GM21515 (cell line): ENCODE measurements at regions not wholly inside any gene's neighbourhood (a gene's known extent, or its start where the extent isn't known, plus 50 kb on each side); places are given as distances from the start of the nearest gene placed in this dataset.
"Not testable (repeated sequence)": the region's sequence is repeated elsewhere in the genome, so short reads cannot be mapped to it uniquely, and the experiment has no call there.

Source experiments
- ATAC-seq: cut with Tn5 transposase; IDR thresholded peaks from one replicate; pipeline ENCODE4 v1.9.1; 2021; ENCODE audit not compliant: unreplicated experiment

GRCh38 chr6:25150863-25151262 is 128.3 kb upstream of the CARMIL1 start:
- ATAC-seq = no peak

DNA sequence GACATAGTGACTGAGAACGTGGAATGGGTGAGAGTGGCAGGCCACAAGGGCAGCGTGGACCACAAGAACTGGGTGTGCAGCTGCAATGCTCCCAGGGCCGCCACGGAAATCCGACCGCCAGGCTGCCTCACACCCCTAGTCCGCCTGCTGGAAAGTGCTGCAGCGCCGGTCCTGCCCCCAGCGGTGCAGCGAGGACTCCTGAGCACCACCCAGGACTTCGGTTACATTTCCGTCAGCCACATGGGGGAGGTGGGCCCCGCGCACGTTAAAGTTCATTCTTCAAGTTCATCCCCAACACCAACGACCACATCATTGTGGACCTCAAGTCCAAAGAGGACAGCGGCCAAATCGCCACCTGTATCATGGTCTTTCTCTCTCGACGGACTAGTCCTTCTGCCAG is 126.1 kb upstream of the CARMIL1 start:
- no peak for ATAC-seq

DNA sequence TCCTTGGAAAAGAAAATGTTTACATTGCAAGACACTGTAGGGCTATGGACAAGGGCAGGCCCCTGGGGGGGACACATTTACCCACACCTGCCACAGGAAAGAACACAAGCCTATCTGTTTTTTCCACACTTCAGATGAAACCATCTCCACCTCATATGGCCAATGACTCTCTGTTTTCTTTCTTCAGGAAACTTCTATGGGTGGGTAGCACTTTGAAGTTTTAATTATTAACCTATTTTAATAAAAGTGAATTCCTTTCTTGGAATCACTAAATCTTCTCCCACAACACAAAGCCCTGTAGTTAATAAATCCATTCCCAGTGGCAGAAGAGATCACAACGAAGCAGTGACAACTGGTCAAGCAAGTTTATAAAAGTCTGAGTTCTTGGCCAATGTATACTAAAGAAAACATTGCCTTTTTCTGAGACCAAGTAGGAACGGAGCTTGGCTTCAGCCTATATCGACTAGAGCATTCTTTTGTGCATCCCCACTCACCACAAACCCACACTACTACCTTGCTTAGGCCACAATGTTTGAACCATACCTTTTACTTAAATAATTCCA is 125.1 kb upstream of the CARMIL1 start:
- ATAC-seq = no peak

GRCh38 chr6:25155211-25155610 is 124.0 kb upstream of the CARMIL1 start:
- no peak for ATAC-seq

- ATAC-seq = no peak
These were observed 123.1 kb upstream of the CARMIL1 start for GRCh38 chr6:25156123-25156522.

DNA sequence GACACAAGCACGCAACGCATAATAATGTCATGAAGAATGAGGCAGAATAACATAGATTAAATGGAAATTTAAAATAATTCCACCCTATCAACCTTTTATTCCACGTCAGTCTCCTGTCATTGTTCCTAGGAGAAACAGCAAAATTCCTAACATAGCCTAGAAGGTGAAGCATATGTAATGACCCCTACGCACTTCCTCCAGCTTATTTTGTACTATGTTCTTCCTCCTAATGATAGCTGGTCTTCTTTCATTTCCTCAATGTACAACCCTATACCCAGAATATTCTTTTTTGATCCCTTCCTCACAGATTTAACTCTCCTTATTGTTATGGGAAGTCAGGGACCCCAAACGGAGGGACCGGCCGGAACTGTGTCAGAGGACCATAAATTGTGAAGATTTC is 122.0 kb upstream of the CARMIL1 start:
- no peak for ATAC-seq

- no peak for ATAC-seq
These were observed 121.3 kb upstream of the CARMIL1 start for GRCh38 chr6:25157842-25158241.

DNA sequence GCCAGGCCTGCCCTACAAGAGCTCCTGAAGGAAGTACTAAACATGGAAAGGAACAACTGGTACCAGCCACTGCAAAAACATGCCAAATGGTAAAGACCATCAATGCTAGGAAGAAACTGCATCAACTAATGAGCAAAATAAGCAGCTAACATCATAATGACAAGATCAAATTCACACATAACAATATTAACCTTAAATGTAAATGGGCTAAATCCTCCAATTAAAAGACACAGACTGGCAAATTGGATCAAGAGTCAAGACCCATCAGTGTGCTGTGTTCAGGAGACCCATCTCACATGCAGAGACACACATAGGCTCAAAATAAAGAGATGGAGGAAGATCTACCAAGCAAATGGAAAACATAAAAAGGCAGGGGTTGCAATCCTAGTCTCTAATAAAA is 119.0 kb upstream of the CARMIL1 start:
- ATAC-seq = not testable (repeated sequence)

GRCh38 chr6:25165177-25165576 is 114.0 kb upstream of the CARMIL1 start:
- ATAC-seq = no peak

DNA sequence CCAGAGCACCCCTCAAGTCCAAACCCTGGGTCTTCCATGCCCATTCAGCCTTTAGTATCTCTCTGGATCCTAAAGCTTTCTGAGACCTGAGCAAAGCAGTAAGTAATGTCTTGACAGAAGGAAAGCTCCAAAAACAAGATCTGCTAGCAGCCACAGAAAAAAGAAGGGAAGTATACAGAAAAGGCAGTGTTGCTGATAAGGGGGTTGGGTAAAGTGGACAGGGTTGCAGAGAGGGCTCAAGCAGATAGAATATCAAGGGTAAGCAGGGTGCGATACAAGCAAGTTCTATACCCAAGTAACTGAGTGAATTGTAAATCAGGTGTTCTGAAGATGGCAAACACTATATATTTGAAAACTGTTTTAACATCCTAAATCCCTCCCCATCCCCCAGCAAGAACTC is 113.4 kb upstream of the CARMIL1 start:
- ATAC-seq = no peak

GRCh38 chr6:25166955-25167748 is 112.0 kb upstream of the CARMIL1 start:
- no peak for ATAC-seq

GRCh38 chr6:25167961-25168360 is 111.2 kb upstream of the CARMIL1 start:
- ATAC-seq = no peak

DNA sequence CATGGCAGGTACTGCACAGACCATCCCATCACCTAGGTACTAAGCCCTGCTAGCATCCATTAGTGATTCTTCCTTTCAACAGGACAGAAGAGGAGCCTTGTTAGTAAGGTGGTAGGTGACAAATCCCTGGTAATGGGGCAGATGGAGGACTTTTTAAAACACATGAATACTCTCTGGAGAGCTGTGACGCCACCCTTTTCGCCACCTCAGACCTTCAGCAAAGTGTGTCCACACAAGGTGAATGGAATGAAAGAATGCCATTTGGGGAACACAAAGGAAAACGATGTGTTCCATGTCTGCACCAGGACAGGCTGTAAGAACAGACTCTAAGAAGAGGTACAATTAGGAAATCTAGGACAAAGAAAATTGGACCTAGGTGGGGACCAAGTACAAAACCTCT is 110.5 kb upstream of the CARMIL1 start:
- ATAC-seq = no peak

- ATAC-seq = no peak
These were observed 109.6 kb upstream of the CARMIL1 start for GRCh38 chr6:25169553-25169952.

DNA sequence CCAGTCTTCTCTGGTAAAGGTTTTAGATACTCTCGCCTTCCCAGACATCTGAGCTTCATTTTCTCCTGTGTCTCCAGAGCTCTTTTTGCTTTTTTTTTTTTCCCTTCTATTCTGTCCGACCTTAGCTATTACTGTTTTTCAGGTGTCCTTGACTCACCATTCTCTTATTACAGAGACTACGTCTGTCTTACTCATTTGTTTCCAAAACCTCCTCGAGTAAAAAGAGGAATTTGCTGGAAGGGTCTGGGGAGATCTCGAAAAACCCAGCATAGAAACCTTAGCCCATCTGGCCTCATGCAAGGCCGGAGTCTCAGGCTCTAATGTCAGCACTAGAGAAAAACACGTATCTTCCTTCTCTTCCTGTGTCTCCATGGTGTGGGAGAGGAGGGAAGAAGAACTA is 109.2 kb upstream of the CARMIL1 start:
- ATAC-seq = no peak

- ATAC-seq = no peak
These were observed 108.5 kb upstream of the CARMIL1 start for GRCh38 chr6:25170640-25171039.

DNA sequence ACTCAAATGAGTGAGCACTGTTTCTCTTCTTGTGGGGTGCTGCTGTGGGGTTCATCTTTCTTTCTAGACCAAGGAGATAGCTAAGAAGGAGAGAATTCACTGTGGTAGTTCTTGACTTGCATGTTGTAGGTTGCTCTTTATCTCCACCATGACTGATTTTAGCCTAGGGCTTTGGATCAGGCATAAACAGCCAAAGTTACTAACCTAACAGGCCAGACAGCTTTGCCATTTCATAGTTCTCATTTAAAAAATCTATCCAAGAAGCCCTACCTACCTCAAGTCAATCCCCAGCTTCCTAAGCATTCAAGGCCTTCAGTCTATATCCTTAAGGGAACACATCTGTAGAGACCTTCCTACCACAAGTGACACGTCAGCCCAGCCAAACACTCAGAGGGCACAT is 107.9 kb upstream of the CARMIL1 start:
- no peak for ATAC-seq

GRCh38 chr6:25172819-25173218 is 106.4 kb upstream of the CARMIL1 start:
- no peak for ATAC-seq

GRCh38 chr6:25173246-25173645 is 105.9 kb upstream of the CARMIL1 start:
- ATAC-seq = no peak

DNA sequence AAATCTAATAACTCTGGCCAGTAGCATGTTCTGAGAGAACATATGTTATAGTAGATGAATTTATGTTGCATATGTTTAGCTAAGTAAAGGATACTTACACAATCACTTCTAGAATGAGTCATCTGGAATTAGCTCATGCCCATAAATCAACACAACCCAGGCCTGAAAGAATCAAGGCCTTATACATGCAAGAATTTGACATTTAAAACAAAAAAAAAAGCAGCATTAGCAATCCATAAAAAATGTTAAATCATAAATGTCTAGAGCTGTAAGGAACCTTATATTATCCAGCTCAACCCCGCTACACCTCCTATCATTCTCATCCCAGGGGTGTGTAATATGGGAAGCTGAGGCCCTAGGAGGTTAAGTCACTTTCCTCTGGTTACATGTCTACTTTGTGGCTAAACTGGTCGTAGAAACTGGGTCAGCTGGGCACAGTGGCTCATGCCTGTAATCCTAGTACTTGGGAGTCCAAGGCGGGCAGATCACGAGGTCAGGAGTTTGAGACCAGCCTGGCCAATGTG is 105.2 kb upstream of the CARMIL1 start:
- no peak for ATAC-seq

GRCh38 chr6:25174678-25175077 is 104.5 kb upstream of the CARMIL1 start:
- no peak for ATAC-seq

- no peak for ATAC-seq
These were observed 104.0 kb upstream of the CARMIL1 start for GRCh38 chr6:25175196-25175595.

GRCh38 chr6:25175681-25176080 is 103.5 kb upstream of the CARMIL1 start:
- ATAC-seq = no peak
